Testis (tissue), 2 donors: ENCODE measurements at regions not wholly inside any gene's neighbourhood (a gene's known extent, or its start where the extent isn't known, plus 50 kb on each side); places are given as distances from the start of the nearest gene placed in this dataset.

Source experiments
- CTCF ChIP-seq, 3 experiments: fragments of 450-650 bp in 2 of 3; fragments of 200-600 bp in 1 of 3; sonication (generic) in 1 of 3; IDR thresholded peaks; one replicate each; pipeline ENCODE4 v1.5.1; 2016 to 2019; ENCODE audit warnings: antibody characterized with exemption in 3 of 3, mild to moderate bottlenecking in 2 of 3, moderate library complexity in 1 of 3
- POLR2A ChIP-seq: fragments of 450-650 bp; IDR thresholded peaks from one replicate; pipeline ENCODE4 v1.6.1; 2017; ENCODE audit warnings: antibody characterized with exemption, mild to moderate bottlenecking, moderate library complexity

GRCh38 chr7:1295776-1296355 is 63.2 kb downstream of the UNCX start:
- no peak for TF ChIP-seq CTCF (IDR thresholded peaks at IDR 0.05)
- no peak for TF ChIP-seq POLR2A
